ENCODE measurements at regions not wholly inside any gene's neighbourhood (a gene's known extent, or its start where the extent isn't known, plus 50 kb on each side); places are given as distances from the start of the nearest gene placed in this dataset.
"Not testable (repeated sequence)": the region's sequence is repeated elsewhere in the genome, so short reads cannot be mapped to it uniquely, and the experiment has no call there.

- no peak for DNase-seq
Measured at GRCh38 chr21:20259031-20259867, 739.0 kb upstream of the NCAM2 start.

GRCh38 chr21:20260124-20260523 lies 738.1 kb upstream of the NCAM2 start:
- DNase-seq: no peak

GRCh38 chr21:20261364-20261763 lies 736.8 kb upstream of the NCAM2 start:
- no peak for DNase-seq

DNA sequence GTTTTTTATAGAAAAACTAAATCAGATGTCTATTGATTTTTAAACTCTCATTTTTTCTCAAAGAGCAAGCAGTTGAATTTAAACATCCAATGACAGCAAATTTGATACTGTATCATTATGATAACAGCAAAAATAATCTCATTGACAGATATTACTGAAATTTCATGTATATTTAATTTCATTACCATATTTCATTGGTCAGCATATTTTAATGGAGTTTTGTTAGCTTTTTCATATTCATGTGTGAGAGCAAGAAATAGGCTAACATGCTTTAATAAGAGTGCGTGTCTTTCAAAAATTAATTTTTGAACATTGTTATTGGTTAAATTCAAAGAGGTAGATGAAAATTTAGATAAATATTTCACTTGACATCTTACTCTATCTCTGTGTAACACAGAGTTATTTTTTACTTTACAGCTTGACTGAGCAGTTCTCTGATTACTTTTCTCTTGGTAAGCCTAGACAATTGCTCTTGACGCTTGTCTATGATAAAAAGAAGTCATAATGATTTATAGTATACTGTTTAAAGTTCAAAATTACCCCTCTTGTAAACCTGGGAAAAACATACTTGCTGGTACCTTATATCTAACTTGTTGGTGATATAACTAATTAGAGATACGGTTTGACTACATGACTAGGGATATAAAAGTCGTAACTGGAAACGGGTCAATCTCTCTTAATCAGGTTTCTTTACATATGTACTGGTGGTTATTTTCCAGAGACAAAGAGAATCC lies 732.3 kb upstream of the NCAM2 start:
- DNase-seq: no peak

- no peak for DNase-seq
Measured at GRCh38 chr21:20266441-20266710, 731.8 kb upstream of the NCAM2 start.

- no peak for DNase-seq
Measured at GRCh38 chr21:20270365-20271055, 727.7 kb upstream of the NCAM2 start.

DNA sequence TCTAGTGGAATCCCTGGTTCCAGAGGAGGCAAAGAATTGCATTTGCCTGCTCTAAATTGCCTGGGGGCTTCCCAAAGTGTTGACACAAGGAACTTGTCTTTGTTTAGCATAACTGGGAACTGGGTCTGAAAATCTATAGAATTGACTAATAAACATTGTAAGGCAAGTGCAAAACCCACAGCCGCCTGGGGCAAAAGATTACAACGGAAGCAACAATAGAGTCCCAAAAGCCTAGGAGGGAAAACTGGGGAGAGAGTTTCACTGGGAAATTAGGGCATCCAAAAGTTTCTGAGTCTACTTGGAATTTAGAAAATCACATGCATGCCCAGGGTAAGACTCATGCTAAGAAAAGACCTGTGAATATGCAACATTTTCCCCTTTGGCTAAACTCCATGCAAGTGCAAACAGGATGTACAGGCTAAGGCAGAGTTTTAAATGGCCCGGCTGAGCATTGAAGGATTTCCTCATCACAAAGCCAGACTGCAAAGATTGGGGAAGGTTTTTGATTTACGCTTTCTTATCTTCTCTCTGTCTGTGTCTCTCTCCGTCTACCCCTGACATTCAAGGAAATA lies 725.3 kb upstream of the NCAM2 start:
- DNase-seq: no peak

DNA sequence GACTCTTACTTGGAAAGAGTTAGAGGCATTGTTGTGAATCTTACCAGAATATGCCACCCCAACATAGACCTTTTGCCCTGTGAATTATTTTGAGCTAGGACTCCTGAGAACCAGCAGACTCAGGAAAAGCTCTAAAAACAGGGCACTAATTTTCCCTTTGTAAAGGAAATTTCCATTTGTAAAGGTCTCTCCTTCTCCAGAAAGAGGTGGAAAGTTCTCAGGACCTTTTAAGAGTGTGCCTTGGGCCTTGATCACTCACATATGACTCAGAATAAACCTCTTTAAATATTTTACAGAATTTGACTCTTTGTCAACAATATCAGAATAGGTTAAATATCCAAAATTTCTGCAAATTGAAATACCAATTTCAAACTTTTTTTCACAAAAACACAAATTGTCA lies 721.8 kb upstream of the NCAM2 start:
- DNase-seq: no peak

DNA sequence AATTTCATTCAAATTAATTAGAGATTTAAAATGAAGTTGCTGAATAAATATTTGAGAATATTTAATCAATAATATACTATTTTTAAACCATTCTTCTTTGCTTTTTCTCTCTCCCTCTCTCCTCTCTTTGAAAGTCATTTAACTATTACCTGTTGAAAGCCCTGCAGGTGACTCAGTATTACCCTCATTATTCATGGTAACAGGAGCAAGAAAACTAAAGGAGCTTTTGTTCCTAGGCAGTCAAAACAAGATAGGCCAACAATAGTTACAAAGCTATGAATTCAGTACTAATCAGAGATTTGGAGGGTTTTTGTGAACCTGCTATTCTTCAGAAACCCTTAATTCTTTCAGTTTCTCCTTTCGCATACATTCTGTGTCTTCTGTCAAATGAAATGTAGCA lies 721.3 kb upstream of the NCAM2 start:
- no peak for DNase-seq

- no peak for DNase-seq
Measured at GRCh38 chr21:20283836-20284235, 714.4 kb upstream of the NCAM2 start.

GRCh38 chr21:20292280-20292679 lies 705.9 kb upstream of the NCAM2 start:
- no peak for DNase-seq

- DNase-seq: not testable (repeated sequence)
Measured at GRCh38 chr21:20292854-20293253, 705.4 kb upstream of the NCAM2 start.

- no peak for DNase-seq
Measured at GRCh38 chr21:20301395-20301794, 696.8 kb upstream of the NCAM2 start.

GRCh38 chr21:20302084-20302483 lies 696.1 kb upstream of the NCAM2 start:
- no peak for DNase-seq

GRCh38 chr21:20306836-20307235 lies 691.4 kb upstream of the NCAM2 start:
- DNase-seq: no peak

DNA sequence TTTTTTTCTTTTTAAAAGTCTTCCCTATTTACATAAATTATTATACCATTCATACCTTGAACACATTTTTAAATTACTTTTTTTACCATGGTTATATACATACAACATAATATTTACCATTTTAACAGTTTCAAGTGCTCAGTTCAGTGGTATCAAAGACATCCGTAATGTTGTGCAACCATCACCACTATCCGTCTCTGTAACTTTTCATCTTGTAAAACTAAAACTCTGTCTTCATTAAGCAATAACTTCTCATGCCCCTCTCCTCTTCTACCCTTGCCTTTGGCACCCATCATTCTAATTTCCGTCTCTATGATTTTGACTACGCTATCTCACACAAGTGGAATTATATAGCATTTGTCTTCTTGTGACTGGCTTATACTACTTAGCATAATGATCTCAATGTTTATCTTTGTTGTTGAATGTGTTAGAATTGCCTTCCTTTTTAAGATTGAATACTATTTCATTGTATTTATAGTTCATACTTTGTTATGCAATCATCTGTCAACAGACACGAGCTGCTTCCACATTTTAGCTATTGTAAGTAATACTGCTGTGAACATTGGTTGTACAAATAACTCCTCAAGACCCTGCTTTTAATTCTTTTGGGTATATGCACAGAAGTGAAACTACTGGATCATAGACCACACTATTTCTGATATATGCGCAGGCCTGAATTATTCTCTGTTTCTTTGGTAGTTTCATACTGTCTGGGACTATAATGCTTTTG lies 689.5 kb upstream of the NCAM2 start:
- DNase-seq: no peak

GRCh38 chr21:20311234-20311787 lies 686.9 kb upstream of the NCAM2 start:
- DNase-seq: no peak

GRCh38 chr21:20313013-20313412 lies 685.2 kb upstream of the NCAM2 start:
- DNase-seq: no peak

GRCh38 chr21:20315042-20315441 lies 683.2 kb upstream of the NCAM2 start:
- DNase-seq: no peak

GRCh38 chr21:20329636-20330035 lies 668.6 kb upstream of the NCAM2 start:
- DNase-seq: no peak

GRCh38 chr21:20330652-20331051 lies 667.6 kb upstream of the NCAM2 start:
- DNase-seq: no peak

DNA sequence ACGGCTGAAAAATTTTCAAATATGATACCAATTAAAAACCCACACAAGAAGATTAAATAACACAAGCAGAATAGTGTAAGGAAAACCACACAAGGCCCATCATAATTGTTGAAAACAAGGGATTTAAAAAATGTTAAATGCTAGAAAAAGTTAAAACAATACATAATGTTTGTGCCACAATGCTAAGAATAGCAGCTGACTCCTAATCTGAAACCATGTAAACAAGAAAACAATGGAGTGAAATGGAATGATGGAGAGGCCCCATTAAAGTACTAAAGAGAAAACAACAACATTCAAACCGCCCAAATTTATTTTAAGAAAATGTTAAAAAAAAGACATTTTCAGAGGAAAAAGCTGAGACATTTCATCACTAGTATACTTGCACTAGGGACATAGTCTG lies 663.6 kb upstream of the NCAM2 start:
- DNase-seq: no peak

All from right lung (tissue), 2 donors.